T-helper 1 cell treated with Interleukin-12 subunit alpha and Interleukin-12 subunit beta and Interleukin-4 antibody, amounts not matched to agents 30 μg/mL and 1 μg/mL, for 36 hours (primary cell): ENCODE measurements at regions not wholly inside any gene's neighbourhood (a gene's known extent, or its start where the extent isn't known, plus 50 kb on each side); places are given as distances from the start of the nearest gene placed in this dataset.

Experiments
- H3K27ac Mint-ChIP-seq: one replicate; pipeline ENCODE4 v1.8.0; 2021; ENCODE audit warnings: mild to moderate bottlenecking, mixed read lengths
- H3K27me3 Mint-ChIP-seq: one replicate; pipeline ENCODE4 v1.8.0; 2021; ENCODE audit warnings: low read depth, mixed read lengths
- H3K36me3 Mint-ChIP-seq: one replicate; pipeline ENCODE4 v1.8.0; 2021; ENCODE audit warnings: low read depth, mixed read lengths
- H3K4me1 Mint-ChIP-seq: one replicate; pipeline ENCODE4 v1.8.0; 2021; ENCODE audit warnings: low read depth, mixed read lengths
- H3K4me3 Mint-ChIP-seq: one replicate; pipeline ENCODE4 v1.8.0; 2021; ENCODE audit warnings: mild to moderate bottlenecking, moderate library complexity, mixed read lengths
- H3K9me3 Mint-ChIP-seq: one replicate; pipeline ENCODE4 v1.8.0; 2021; ENCODE audit warnings: mixed read lengths

- Mint-ChIP-seq H3K36me3 (no peaks in the 10 kb centered on the region), H3K4me3 (no peak overlapping the region), H3K4me1 (no peaks in the 10 kb centered on the region), H3K27ac (no peak overlapping the region), H3K27me3 (peaks cover 17% of the 10 kb centered on the region), H3K9me3 (peaks cover 5% of the 10 kb centered on the region)
Measured at GRCh38 chr20:59530782-59531181, 73.6 kb upstream of the PHACTR3 start.

GRCh38 chr20:59537991-59538390 lies 66.3 kb upstream of the PHACTR3 start:
- no peaks in the 10 kb centered on the region for H3K36me3 Mint-ChIP-seq
- H3K4me3 Mint-ChIP-seq = no peak overlapping the region
- peaks cover 3% of the 10 kb centered on the region for H3K27me3 Mint-ChIP-seq

GRCh38 chr20:59547596-59547995 lies 56.7 kb upstream of the PHACTR3 start:
- no peaks in the 10 kb centered on the region for H3K27me3 Mint-ChIP-seq
- H3K36me3 Mint-ChIP-seq = no peaks in the 10 kb centered on the region
- no peak overlapping the region for H3K4me3 Mint-ChIP-seq
- H3K4me1 Mint-ChIP-seq = no peaks in the 10 kb centered on the region
- no peak overlapping the region for H3K27ac Mint-ChIP-seq
- H3K9me3 Mint-ChIP-seq = no peaks in the 10 kb centered on the region

More at GRCh38 chr20:59537991-59538390, 66.3 kb upstream of the PHACTR3 start:
- H3K27ac Mint-ChIP-seq = no peak overlapping the region
- H3K9me3 Mint-ChIP-seq = peaks cover 5% of the 10 kb centered on the region
- H3K4me1 Mint-ChIP-seq = no peaks in the 10 kb centered on the region
